ENCODE measurements at regions not wholly inside any gene's neighbourhood (a gene's known extent, or its start where the extent isn't known, plus 50 kb on each side); places are given as distances from the start of the nearest gene placed in this dataset.

- no peak for DNase-seq
Measured at GRCh38 chr10:8923096-8923495, 868.6 kb downstream of the GATA3 start.

DNA sequence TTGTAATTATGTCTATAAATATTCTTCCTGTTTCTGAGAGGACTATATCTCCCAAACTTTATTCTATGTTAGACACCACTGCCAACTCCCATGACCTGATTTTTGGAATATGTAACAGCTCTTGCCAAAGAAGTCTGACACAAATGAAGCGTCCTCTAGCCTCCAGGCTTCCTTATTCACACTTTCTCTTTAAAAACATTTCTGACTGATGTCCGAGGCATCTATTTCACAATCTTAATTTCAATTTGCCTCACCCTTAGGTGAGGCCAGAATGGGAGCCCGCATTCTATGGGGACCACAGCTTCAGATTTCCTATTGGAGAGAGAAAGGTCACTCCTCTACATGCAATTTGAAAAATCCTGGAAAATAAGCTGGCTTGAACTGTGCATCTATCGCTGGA, 873.2 kb downstream of the GATA3 start:
- DNase-seq: no peak

DNA sequence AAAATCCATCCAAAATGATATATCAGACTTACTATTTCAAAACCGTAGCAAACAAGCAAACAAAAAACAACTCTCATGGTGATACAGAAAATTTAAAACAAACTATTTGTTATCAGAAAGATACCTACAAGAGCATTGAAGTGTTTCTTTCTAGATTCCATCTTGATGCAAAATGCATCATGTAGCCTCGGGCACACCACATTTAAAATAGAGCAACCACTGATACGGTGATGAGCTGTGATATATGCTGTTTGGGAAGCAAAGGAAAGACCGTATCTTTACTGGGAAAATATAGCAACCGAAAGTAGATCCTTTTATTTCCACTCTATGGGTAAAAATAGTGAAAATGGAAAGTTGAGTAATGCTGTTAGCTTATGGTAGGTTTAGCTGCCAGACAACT, 892.0 kb downstream of the GATA3 start:
- DNase-seq: no peak

GRCh38 chr10:8950978-8951377, 896.5 kb downstream of the GATA3 start:
- DNase-seq: no peak

- DNase-seq: no peak
Measured at GRCh38 chr10:8951440-8952089, 897.1 kb downstream of the GATA3 start.

DNA sequence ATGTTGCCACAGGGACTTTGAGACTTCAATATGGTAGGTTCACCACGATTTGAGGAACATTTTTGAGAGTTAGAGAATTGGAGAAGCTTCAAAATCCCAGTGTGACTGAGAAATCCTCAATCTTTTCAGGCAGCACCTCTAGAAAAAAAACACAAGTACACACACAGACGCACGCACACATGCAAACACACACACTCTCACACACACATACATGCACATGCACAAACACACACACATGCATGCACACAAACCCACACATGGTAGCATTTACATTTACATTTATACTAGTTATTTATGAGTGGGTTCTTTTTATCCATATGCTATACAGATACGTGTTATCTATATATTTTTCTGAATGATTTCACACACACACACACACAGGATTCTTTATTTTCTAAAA, 901.9 kb downstream of the GATA3 start:
- DNase-seq: no peak

DNA sequence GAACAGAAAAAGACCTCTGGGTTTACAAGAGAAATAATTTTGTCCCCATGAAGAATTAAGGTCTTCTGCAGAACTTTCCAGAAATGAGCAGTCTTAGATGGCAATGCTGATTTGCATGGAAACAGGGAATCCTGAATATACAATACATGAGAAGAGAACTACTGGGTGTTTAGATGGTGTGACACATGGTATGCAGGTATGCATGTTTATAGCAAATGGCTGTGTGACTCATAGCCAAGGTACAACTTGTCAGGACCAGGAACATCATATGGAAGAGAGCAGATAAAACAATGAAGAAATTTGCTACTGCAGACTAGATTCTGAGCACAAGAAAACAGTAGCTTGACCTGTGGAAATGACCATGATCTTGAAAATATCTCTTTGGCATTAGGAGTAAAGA, 907.8 kb downstream of the GATA3 start:
- DNase-seq: no peak

GRCh38 chr10:8967061-8967460, 912.6 kb downstream of the GATA3 start:
- no peak for DNase-seq

- no peak for DNase-seq
Measured at GRCh38 chr10:8969853-8970252, 915.4 kb downstream of the GATA3 start.

DNA sequence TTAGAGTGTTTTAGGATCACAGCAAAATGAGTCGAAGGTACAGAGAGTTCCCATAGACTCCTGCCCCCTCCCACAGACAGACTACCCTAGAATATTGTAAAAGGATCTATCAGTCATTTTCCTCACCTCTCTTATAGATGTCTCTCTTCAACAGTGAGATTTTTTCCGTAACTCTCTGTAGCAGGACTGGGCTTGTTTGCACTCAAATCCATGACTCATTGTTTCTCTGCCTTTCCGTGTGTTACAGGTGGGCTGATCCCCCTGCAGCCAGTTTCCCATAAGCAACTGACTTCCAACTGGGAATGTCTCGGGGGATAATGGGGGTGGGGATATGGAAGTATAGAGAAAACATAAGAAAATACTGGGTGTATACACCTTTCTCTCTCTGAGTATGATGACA, 921.0 kb downstream of the GATA3 start:
- no peak for DNase-seq

DNA sequence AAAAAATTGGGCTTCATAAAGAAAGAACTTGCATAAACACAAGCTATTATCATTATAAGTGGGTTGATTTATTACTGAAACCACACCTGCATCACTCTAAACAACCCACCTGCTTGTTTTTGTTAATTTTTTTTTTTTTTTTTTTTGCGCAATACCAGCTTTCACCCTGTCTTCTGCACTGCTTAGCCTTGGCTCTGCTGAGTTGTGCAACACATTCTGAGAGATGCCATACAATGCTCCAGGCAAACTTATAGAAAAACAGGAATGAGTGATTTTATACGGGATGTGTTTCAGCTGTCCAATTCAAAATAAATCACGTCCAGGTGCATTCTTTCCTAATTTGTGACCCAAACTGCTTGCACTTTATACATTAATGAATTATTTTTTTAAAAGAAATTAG, 923.6 kb downstream of the GATA3 start:
- DNase-seq: no peak

- DNase-seq: no peak
Measured at GRCh38 chr10:8979976-8980375, 925.5 kb downstream of the GATA3 start.

DNA sequence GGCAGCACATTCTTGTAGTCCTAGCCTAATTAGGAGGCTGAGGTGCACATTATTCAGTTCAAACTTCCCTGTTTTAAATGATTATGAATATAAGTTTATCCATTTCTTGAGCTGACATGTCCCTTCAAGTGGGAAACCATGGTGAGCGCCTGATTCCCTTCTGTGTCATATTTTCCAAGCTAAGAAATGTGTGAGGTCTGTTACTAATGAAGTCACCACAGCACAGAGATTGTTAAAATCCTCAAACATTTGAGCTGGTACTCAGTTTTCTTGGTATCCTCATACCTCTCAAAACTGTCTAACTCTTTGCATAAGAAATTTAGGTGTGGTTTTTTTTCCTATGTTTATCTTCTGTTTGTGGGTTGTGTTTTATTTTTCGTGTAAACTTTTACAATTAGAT, 926.8 kb downstream of the GATA3 start:
- DNase-seq: no peak

DNA sequence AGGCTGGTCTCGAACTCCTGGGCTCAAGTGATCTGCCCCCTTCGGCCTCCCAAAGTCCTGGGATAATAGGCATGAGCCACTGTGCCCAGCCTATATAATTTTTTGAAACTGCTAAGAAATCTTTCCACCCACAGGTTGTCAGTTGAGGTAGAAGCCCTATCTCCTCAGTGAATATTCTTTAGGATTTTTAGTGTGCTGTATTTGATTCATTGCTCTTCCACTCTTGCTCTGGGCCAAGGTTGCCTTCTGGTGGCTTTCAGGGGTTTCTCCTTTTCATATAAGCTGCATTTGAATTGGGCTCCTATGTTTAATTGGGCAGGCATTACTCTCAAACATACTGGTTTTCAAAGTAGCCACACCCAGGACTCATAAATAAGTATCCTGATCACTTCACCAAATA, 931.2 kb downstream of the GATA3 start:
- no peak for DNase-seq

DNA sequence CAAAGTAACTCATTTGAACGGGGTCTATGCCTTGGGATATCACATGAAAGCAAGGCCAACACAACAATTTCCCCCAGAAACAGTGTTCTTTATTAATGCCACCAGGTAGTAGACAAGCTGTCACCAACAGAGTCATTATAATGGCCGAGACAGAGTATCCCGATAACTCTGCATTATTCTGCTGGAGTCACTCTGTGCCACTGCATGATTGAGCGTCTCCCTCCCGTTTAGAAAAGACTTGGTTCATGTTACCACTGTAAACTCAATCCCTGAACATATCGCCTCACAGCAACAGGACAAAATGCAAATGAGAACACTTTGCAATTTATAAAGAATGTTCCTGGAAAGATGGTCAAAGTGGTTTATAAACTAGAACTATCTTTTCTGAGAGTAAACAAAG, 932.5 kb downstream of the GATA3 start:
- no peak for DNase-seq

GRCh38 chr10:8987712-8988111, 933.2 kb downstream of the GATA3 start:
- DNase-seq: no peak

GRCh38 chr10:8990280-8990987, 935.9 kb downstream of the GATA3 start:
- no peak for DNase-seq

DNA sequence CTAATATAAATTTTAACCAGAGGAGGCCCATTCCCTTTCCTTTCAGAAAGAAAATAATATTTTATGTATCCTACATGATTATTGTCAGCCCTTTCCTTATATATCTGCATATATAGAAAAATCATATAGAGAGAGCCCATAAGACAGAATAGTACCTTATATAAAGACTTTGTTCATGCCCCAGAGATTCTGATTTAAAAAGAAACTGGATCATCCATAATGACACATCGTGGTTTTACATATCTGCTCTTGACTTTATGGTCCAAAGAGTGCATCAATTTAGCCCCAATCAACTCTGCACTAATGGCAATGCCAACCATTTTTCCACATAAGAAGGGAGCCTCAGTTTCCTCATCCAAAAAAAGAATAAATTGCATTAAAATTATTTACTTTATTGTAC, 937.5 kb downstream of the GATA3 start:
- no peak for DNase-seq

DNA sequence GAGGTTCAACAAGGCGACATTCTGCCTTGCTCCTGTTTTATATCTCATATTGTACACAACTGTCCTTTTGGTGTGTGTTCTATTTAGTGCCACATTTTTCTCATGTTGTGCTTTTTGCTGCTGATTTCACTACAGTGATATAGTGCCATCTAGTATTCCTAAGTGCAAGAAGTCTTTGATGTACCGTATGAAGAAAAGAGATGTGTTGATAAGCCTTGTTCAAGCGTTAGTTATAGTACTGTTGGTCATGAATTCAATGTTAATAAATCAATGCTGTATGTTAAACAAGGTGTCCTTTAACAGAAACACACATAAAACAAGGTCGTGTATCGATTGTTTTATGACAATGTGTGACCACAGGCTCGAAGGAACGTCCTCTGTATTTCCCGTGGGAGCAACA, 939.4 kb downstream of the GATA3 start:
- DNase-seq: no peak

GRCh38 chr10:8998751-8999150, 944.3 kb downstream of the GATA3 start:
- no peak for DNase-seq

- no peak for DNase-seq
Measured at GRCh38 chr10:9003122-9003521, 948.6 kb downstream of the GATA3 start.

- DNase-seq: no peak
Measured at GRCh38 chr10:9004736-9005135, 950.2 kb downstream of the GATA3 start.

DNA sequence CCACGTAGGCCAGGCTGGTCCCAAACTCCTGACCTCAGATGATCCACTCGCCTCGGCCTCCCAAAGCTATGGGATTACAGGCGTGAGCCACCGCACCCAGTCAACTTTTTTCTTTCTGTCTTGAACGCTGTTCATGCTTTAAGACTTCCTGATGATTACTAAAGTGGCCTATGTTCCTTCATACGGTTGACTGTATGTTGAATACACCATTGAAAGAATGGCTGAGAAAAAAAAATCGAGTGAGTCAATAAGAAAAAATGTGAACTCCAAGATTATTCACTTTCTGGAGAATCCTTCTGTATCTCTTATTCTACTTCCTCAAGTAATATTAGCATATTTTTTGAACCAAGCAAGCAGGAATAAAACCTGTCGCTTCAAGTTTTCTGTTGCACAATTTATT, 955.0 kb downstream of the GATA3 start:
- DNase-seq: no peak

GRCh38 chr10:9010093-9010492, 955.6 kb downstream of the GATA3 start:
- no peak for DNase-seq
